PC-9 (cell line): ENCODE measurements at regions not wholly inside any gene's neighbourhood (a gene's known extent, or its start where the extent isn't known, plus 50 kb on each side); places are given as distances from the start of the nearest gene placed in this dataset.

Experiments
- EZH2 ChIP-seq: fragments of 200-600 bp; sonication (generic); IDR thresholded peaks from 2 replicates; pipeline ENCODE4 v1.8.0; 2017; ENCODE audit warnings: antibody characterized with exemption, low read depth
- TF ChIP-seq, protein P1 (sequence below): fragments of 200-600 bp; sonication (generic); conservative IDR thresholded peaks from 2 replicates; pipeline ENCODE4 v1.6.1; 2017; ENCODE audit warnings: mixed run types, antibody characterized with exemption, mild to moderate bottlenecking, moderate library complexity

DNA sequence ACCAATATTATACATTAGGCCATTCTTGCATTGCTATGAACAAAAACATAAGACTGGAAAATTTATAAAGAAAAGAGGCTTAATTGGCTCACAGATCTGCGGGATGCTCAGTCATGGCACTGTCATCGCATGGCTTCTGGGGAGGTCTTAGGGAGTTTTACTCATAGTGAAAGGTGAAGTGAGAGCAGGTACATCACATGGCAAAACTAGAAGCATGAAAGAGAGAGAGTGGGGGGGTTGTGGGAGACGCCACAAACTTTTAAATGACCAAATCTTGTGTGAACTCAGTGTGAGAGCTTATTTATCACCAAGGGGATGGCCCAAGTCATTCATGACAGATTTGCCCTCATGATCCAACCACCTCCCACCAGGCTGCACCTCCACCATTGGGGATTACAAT, 398.3 kb upstream of the EDIL3 start:
- TF ChIP-seq EZH2 = no peak
- TF ChIP-seq, protein P1, sequence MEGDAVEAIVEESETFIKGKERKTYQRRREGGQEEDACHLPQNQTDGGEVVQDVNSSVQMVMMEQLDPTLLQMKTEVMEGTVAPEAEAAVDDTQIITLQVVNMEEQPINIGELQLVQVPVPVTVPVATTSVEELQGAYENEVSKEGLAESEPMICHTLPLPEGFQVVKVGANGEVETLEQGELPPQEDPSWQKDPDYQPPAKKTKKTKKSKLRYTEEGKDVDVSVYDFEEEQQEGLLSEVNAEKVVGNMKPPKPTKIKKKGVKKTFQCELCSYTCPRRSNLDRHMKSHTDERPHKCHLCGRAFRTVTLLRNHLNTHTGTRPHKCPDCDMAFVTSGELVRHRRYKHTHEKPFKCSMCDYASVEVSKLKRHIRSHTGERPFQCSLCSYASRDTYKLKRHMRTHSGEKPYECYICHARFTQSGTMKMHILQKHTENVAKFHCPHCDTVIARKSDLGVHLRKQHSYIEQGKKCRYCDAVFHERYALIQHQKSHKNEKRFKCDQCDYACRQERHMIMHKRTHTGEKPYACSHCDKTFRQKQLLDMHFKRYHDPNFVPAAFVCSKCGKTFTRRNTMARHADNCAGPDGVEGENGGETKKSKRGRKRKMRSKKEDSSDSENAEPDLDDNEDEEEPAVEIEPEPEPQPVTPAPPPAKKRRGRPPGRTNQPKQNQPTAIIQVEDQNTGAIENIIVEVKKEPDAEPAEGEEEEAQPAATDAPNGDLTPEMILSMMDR = no peak
